NCI-H345 treated with DMSO at 0.1 percent for 48 hours (cell line): ENCODE measurements at regions not wholly inside any gene's neighbourhood (a gene's known extent, or its start where the extent isn't known, plus 50 kb on each side); places are given as distances from the start of the nearest gene placed in this dataset.

Experiments
- DNase-seq: peaks from one replicate; lab custom pipeline; 2025; ENCODE audit not compliant: unreplicated experiment; lab: John Stamatoyannopoulos, UW

- DNase-seq, result no peak
These were observed 431.1 kb upstream of the KLF6 start for GRCh38 chr10:4215963-4216575.

- no peak for DNase-seq
These were observed 430.5 kb upstream of the KLF6 start for GRCh38 chr10:4215485-4215884.

GRCh38 chr10:4214908-4215307 is 429.9 kb upstream of the KLF6 start:
- DNase-seq, result no peak

- DNase-seq, result no peak
These were observed 428.4 kb upstream of the KLF6 start for GRCh38 chr10:4213441-4213840.

GRCh38 chr10:4212111-4212630 is 427.2 kb upstream of the KLF6 start:
- no peak for DNase-seq

- no peak for DNase-seq
These were observed 423.5 kb upstream of the KLF6 start for GRCh38 chr10:4208499-4208898.

- no peak for DNase-seq
These were observed 420.1 kb upstream of the KLF6 start for GRCh38 chr10:4205113-4205512.

- DNase-seq, result no peak
These were observed 417.9 kb upstream of the KLF6 start for GRCh38 chr10:4202938-4203337.

GRCh38 chr10:4201866-4202825 is 417.1 kb upstream of the KLF6 start:
- DNase-seq, result no peak

GRCh38 chr10:4199196-4199595 is 414.2 kb upstream of the KLF6 start:
- no peak for DNase-seq

GRCh38 chr10:4198216-4198615 is 413.2 kb upstream of the KLF6 start:
- DNase-seq, result no peak

GRCh38 chr10:4197676-4198075 is 412.7 kb upstream of the KLF6 start:
- no peak for DNase-seq

- DNase-seq, result no peak
These were observed 411.9 kb upstream of the KLF6 start for GRCh38 chr10:4196771-4197390.

- no peak for DNase-seq
These were observed 411.2 kb upstream of the KLF6 start for GRCh38 chr10:4196183-4196582.

GRCh38 chr10:4195213-4195612 is 410.2 kb upstream of the KLF6 start:
- DNase-seq, result no peak

GRCh38 chr10:4194231-4194630 is 409.2 kb upstream of the KLF6 start:
- DNase-seq, result no peak

GRCh38 chr10:4191894-4192293 is 406.9 kb upstream of the KLF6 start:
- DNase-seq, result no peak

GRCh38 chr10:4191354-4191753 is 406.3 kb upstream of the KLF6 start:
- no peak for DNase-seq

GRCh38 chr10:4190876-4191275 is 405.9 kb upstream of the KLF6 start:
- no peak for DNase-seq

- DNase-seq, result no peak
These were observed 404.3 kb upstream of the KLF6 start for GRCh38 chr10:4189281-4189680.

GRCh38 chr10:4188406-4188805 is 403.4 kb upstream of the KLF6 start:
- DNase-seq, result no peak
